ENCODE measurements at regions not wholly inside any gene's neighbourhood (a gene's known extent, or its start where the extent isn't known, plus 50 kb on each side); places are given as distances from the start of the nearest gene placed in this dataset.

- POLR2A ChIA-PET: no interaction called here
- in situ Hi-C loops (cut with HindIII; ENCODE audit: low pct_unique_long_range_greater_than_20kb, low sequenced_read_pairs): no loop called here
Observed at GRCh38 chr10:88082806-88083596, 219.6 kb downstream of the PTEN start.

GRCh38 chr10:88083597-88083989 is 220.2 kb downstream of the PTEN start:
- peaks cover 2% of the 10 kb centered on the region; the same call in 1 of the 2 replicates for H3K27me3 ChIP-seq (ENCODE audit: control insufficient read depth, insufficient read depth, low read length)
- POLR2A ChIA-PET: no interaction called here
- H3K9me3 ChIP-seq (ENCODE audit: control insufficient read depth, insufficient read depth, low read depth, low read length): no peaks in the 10 kb centered on the region
- in situ Hi-C loops (cut with HindIII; ENCODE audit: low pct_unique_long_range_greater_than_20kb, low sequenced_read_pairs) (no loop called here), intact Hi-C loops (cut with micrococcal nuclease; ENCODE audit: unreplicated experiment) (no loop called here)
- CTCF ChIA-PET: no interaction called here
- peaks cover 2% of the 10 kb centered on the region; the same call in 1 of the 2 replicates for H3K4me1 ChIP-seq (ENCODE audit: control insufficient read depth, insufficient read depth, low read length)
- DNase-seq (ENCODE audit: low read depth, low spot score): no peak
- no peaks in the 10 kb centered on the region for H3K36me3 ChIP-seq (ENCODE audit: control insufficient read depth, insufficient read depth, low read length)
- no TSS peak for BruUV-seq (replicated peaks)
- H3K4me3 ChIP-seq (ENCODE audit: low read depth in 2 of 2, low read length in 2 of 2): no peak overlapping the region
- no peak for ATAC-seq
- TF ChIP-seq REST (IDR thresholded peaks at IDR 0.05; ENCODE audit: insufficient read depth in 1 of 2, low read depth in 2 of 2, low read length in 1 of 2) (no peak), TCF7L2 (IDR thresholded peaks at IDR 0.05; ENCODE audit: low read depth, low read length) (no peak), CTCF (IDR thresholded peaks at IDR 0.05) (no peak), POLR2AphosphoS5 (IDR thresholded peaks at IDR 0.05; ENCODE audit: low read depth, low read length) (no peak), SIN3A (IDR thresholded peaks at IDR 0.05; ENCODE audit: borderline replicate concordance, insufficient read depth, low read depth, low read length) (no peak)
- H3K27ac ChIP-seq (ENCODE audit: low read length): no peak overlapping the region

More at GRCh38 chr10:88082806-88083596, 219.6 kb downstream of the PTEN start:
- Histone ChIP-seq H3K27me3 (ENCODE audit: control insufficient read depth, insufficient read depth, low read length) (peaks cover 2% of the 10 kb centered on the region; the same call in 1 of the 2 replicates), H3K4me3 (ENCODE audit: low read depth in 2 of 2, low read length in 2 of 2) (no peak overlapping the region), H3K36me3 (ENCODE audit: control insufficient read depth, insufficient read depth, low read length) (no peaks in the 10 kb centered on the region), H3K9me3 (ENCODE audit: control insufficient read depth, insufficient read depth, low read depth, low read length) (no peaks in the 10 kb centered on the region), H3K4me1 (ENCODE audit: control insufficient read depth, insufficient read depth, low read length) (peaks cover 2% of the 10 kb centered on the region; the same call in 1 of the 2 replicates), H3K27ac (ENCODE audit: low read length) (no peak overlapping the region)
- ATAC-seq (no peak), DNase-seq (ENCODE audit: low read depth, low spot score) (no peak)
- intact Hi-C loops (cut with micrococcal nuclease; ENCODE audit: unreplicated experiment): no loop called here
- TF ChIP-seq REST (IDR thresholded peaks at IDR 0.05; ENCODE audit: insufficient read depth in 1 of 2, low read depth in 2 of 2, low read length in 1 of 2) (no peak), POLR2AphosphoS5 (IDR thresholded peaks at IDR 0.05; ENCODE audit: low read depth, low read length) (no peak), SIN3A (IDR thresholded peaks at IDR 0.05; ENCODE audit: borderline replicate concordance, insufficient read depth, low read depth, low read length) (no peak)
- CTCF ChIA-PET: no interaction called here
- BruUV-seq (replicated peaks): no TSS peak

All from Panc1 (cell line).